ENCODE measurements at regions not wholly inside any gene's neighbourhood (a gene's known extent, or its start where the extent isn't known, plus 50 kb on each side); places are given as distances from the start of the nearest gene placed in this dataset.
A peak's percentile ranks its signal among the peaks of the same experiment; 100 is the strongest.

DNA sequence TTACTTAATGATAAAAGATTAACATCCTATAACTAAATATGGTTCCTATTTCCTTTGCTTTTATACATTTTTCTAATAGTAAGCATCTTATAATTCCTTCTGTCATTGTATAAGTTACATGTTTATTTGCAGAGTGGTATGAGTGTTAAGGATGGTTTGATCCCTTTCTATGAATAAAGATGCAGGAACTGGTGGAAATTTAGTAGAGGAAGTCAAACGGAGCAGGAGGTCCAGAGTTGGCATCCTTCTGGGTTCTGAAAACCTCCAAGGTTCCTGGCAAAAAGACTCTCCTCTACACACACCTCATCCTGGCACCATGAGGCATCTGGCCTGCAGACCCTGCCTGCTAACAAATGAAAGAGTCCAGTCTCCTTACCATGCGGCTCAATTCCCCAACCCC lies 296.8 kb downstream of the SOX9 start:
- no peak for TF ChIP-seq CTCF (IDR thresholded peaks at IDR 0.05; ENCODE audit: insufficient read depth, low read length, poor library complexity, severe bottlenecking)
- Histone ChIP-seq H3K4me3 (replicated peaks; ENCODE audit: low read depth, low read length) (no peak overlapping the region), H3K27me3 (replicated peaks; ENCODE audit: control insufficient read depth, insufficient read depth, low read length) (no peaks in the 10 kb centered on the region), H3K36me3 (ENCODE audit: control insufficient read depth, insufficient read depth, low read length) (no peaks in the 10 kb centered on the region)
- DNase-seq (ENCODE audit: extremely low read depth, insufficient read length), result no peak

DNA sequence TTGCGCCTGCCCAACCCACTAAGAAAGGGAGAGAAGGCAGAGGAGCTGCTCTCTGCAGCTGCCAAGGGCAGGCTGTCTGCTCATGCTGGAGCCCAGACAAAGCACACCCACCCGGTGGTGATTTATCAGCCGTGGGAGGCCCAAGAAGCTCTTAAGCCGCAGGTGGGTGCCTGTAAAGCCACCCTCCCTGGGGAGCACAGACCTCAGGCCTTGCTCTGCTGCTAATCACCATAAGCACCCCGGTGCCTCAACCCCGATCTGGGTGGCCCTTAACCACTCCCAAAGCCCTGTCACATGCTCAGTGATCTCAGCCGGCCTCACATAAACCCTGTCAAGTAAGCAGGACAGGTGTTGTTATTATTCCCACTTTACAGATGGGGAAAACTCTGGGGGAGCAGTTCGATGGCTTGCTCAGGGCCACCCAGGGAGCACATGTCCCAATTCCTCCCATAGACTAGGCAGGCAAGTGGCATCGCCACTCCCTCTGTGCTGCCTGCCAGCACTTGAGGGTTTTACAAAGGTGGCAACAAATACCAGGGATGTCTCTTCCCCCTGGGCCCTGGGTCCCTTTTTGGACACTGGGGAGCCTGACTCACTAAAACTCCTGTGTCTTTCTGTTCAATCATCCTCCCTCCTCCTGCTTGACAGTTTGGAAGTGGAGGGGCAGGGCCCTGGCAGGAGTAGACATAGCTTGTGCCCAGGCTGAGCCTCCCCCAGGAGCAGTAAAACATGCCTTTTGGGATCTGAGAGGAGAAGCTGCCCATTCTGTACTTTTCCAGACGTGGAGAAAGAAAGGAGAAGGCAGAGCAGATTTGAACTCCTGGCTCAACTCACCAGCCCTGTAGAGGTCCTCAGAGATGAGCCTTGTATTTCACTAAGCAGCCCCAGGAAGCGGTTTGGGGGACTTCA lies 299.3 kb downstream of the SOX9 start:
- no peak overlapping the region; the same call in 1 of the 2 replicates for H3K4me3 ChIP-seq (replicated peaks; ENCODE audit: low read depth, low read length)
- peak; percentile 11 for TF ChIP-seq CTCF (IDR thresholded peaks at IDR 0.05; ENCODE audit: insufficient read depth, low read length, poor library complexity, severe bottlenecking)
- H3K27me3 ChIP-seq (replicated peaks; ENCODE audit: control insufficient read depth, insufficient read depth, low read length), result no peaks in the 10 kb centered on the region
- DNase-seq (ENCODE audit: extremely low read depth, insufficient read length), result peak; percentile 84
- no peaks in the 10 kb centered on the region for H3K36me3 ChIP-seq (ENCODE audit: control insufficient read depth, insufficient read depth, low read length)

DNA sequence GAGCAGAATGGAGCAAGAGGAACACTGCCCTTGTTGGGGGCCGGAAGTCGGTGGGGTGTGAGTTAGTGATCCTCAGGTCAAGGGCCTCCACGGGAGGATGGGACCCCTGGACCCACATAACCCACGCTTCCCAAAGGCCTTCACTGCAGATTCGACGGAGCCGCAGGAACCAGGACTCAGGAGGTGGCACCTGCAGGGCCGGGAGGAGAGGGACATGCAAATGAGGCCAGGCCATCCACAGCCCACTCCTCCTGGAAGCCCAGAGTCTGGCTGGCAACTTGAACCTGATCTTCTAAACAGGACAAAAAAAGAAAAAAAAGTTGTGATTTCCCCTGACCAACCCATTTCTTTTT lies 299.9 kb downstream of the SOX9 start:
- DNase-seq (ENCODE audit: extremely low read depth, insufficient read length), result no peak

DNA sequence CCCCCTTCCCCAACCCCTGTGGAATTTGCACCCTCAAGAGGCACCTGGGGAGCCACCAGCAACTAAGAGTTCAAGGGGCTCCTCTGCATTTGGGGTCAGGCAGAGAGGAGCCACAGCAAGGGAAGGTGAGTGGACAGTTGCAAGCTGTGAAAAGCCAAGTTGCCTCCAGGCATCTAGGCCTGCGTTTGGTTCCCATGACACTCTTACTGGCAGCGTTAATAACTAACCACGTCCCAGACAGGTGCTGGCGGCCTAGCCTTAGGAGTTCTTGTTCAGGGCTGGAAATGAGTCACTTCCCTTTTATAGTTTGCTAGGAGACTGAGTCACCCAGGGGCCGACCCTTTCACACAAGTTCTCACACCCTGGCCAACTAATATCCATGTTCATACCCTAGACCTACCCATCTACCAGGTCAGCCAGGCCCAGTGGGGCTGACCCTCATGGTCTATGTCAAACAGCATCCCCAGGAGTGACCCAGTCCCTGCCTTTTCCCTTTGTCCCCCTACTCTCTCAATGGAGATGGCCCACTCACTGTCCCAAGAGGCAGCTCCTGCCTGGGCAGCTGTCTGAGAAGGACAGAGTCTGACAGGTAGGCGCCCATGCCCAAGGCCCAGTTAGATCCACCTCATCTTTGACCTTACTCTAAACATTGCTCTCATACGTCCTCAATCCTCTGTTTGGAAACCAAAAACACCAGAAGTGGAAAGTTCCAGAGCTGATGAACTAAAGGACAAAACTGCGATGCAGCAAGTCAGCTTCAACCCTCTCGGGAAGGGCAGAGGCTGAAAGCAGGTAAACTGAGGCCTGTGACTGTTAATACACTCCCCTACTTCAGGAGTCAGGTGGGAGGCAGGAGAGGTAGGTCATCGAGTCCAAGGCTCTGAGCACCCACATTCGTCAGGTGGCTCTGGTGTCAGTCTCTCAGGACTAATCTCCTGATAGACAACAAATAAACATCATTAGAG lies 300.6 kb downstream of the SOX9 start:
- no peaks in the 10 kb centered on the region for H3K36me3 ChIP-seq (ENCODE audit: control insufficient read depth, insufficient read depth, low read length)
- DNase-seq (ENCODE audit: extremely low read depth, insufficient read length), result peak; percentile 82
- H3K4me3 ChIP-seq (replicated peaks; ENCODE audit: low read depth, low read length), result peak overlapping the region; percentile 2; the same call in 1 of the 2 replicates
- TF ChIP-seq CTCF (IDR thresholded peaks at IDR 0.05; ENCODE audit: insufficient read depth, low read length, poor library complexity, severe bottlenecking), result no peak
- H3K27me3 ChIP-seq (replicated peaks; ENCODE audit: control insufficient read depth, insufficient read depth, low read length), result no peaks in the 10 kb centered on the region

More for the DNA sequence above, 299.9 kb downstream of the SOX9 start:
- no peak overlapping the region for H3K4me3 ChIP-seq (replicated peaks; ENCODE audit: low read depth, low read length)
- H3K27me3 ChIP-seq (replicated peaks; ENCODE audit: control insufficient read depth, insufficient read depth, low read length), result no peaks in the 10 kb centered on the region
- no peaks in the 10 kb centered on the region for H3K36me3 ChIP-seq (ENCODE audit: control insufficient read depth, insufficient read depth, low read length)
- no peak for TF ChIP-seq CTCF (IDR thresholded peaks at IDR 0.05; ENCODE audit: insufficient read depth, low read length, poor library complexity, severe bottlenecking)

- DNase-seq (ENCODE audit: extremely low read depth, insufficient read length), result no peak
- no peaks in the 10 kb centered on the region for H3K27me3 ChIP-seq (replicated peaks; ENCODE audit: control insufficient read depth, insufficient read depth, low read length)
- no peak for TF ChIP-seq CTCF (IDR thresholded peaks at IDR 0.05; ENCODE audit: insufficient read depth, low read length, poor library complexity, severe bottlenecking)
- H3K36me3 ChIP-seq (ENCODE audit: control insufficient read depth, insufficient read depth, low read length), result no peaks in the 10 kb centered on the region
- peak overlapping the region; percentile 2 for H3K4me3 ChIP-seq (replicated peaks; ENCODE audit: low read depth, low read length)
These were observed 301.3 kb downstream of the SOX9 start for GRCh38 chr17:72422204-72422504.

Measured in GM06990 (cell line).